Spinal cord (tissue), 9 donors: ENCODE measurements at regions not wholly inside any gene's neighbourhood (a gene's known extent, or its start where the extent isn't known, plus 50 kb on each side); places are given as distances from the start of the nearest gene placed in this dataset.

Experiments
- DNase-seq, 6 donors: peaks; one replicate each; pipeline versions ENCODE4 v3.0.0 to v3.0.0-alpha.2; 2013 to 2015; ENCODE audit warnings: low spot score in 6 of 6, low read depth in 4 of 6
- H3K27ac ChIP-seq: one replicate; pipeline ENCODE4 v1.5.1; 2013; ENCODE audit warnings: low read depth, low read length, control low read depth
- H3K27me3 ChIP-seq: one replicate; pipeline ENCODE4 v1.6.1; 2013; ENCODE audit warnings: low read length; ENCODE audit not compliant: control insufficient read depth, insufficient read depth
- H3K36me3 ChIP-seq: one replicate; pipeline ENCODE4 v1.6.1; 2013; ENCODE audit warnings: low read length; ENCODE audit not compliant: control insufficient read depth, insufficient read depth
- H3K4me1 ChIP-seq: one replicate; pipeline ENCODE4 v1.6.1; 2013; ENCODE audit warnings: low read length; ENCODE audit not compliant: control insufficient read depth, insufficient read depth
- H3K4me3 ChIP-seq: one replicate; pipeline ENCODE4 v1.5.1; 2013; ENCODE audit warnings: low read depth, low read length, control low read depth
- H3K9me3 ChIP-seq: one replicate; pipeline ENCODE4 v1.6.1; 2013; ENCODE audit warnings: low read length; ENCODE audit not compliant: control insufficient read depth, insufficient read depth
- WGBS: methylation state at CpG from one replicate; pipeline ENCODE4 v1.1.5; 2013; ENCODE audit warnings: missing lambda C conversion rate; ENCODE audit not compliant: insufficient coverage; 5-methylcytosine and 5-hydroxymethylcytosine counted together
- donor health status: healthy.

DNA sequence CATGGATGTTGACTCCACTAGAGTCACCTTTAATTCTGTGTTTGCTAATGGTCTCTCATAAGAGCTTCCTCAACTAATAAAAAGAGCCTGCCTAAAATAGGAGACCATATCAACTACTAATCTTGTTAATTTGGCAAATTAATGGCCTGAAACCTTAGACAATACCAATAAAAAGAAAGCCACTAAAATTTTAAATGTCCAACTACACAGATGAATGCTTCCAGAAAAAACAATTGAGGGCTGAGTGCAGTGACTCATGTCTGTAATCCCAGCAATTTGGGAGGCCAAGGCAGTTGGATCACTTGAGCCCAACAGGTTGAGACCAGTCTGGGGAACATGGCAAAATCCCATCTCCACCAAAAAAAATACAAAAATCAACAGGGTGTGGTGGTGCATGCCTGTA is 230.9 kb downstream of the NSUN3 start:
- Histone ChIP-seq H3K4me1 (no peaks in the 10 kb centered on the region), H3K4me3 (no peak overlapping the region), H3K9me3 (no peaks in the 10 kb centered on the region), H3K36me3 (no peaks in the 10 kb centered on the region), H3K27ac (no peak overlapping the region), H3K27me3 (no peaks in the 10 kb centered on the region)
- DNase-seq: no peak

DNA sequence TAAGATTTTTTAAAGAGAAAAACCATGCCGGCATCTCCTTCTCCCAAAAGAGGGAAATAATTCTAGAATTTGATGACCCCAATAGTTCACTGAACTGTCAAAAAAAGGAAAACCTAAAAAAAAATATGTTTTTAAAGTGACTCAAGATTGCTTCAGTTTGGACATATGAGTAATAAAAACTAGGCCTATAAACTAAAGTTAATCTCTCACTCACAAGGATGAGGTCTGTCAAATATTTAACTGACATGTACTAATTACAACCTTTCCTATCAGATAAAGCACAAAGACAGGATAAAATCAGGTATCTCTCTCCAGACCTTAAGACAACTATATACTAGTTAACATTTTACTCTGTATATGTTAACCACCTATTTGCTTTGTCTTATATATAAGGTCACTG is 231.9 kb downstream of the NSUN3 start:
- no peak for DNase-seq

DNA sequence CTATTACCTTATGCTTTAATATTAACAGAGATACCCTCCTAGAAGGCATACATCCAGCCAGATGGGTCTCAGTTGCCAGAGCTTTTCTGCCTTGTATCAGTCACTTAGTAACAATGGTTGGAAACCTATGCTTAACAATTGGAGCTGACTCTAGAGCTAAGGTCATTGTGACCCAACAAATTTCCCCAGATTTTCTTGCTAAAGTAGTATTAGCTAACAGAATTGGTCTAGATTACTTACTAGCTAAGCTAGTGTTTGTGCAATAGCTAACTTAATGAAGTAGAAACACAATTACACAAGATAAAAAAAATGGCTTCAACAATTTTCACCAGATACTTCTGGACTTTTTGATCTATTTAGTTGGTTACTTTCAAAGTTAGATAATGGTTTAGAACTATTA is 236.9 kb downstream of the NSUN3 start:
- Histone ChIP-seq H3K27ac (no peak overlapping the region), H3K27me3 (no peaks in the 10 kb centered on the region), H3K36me3 (no peaks in the 10 kb centered on the region), H3K4me1 (no peaks in the 10 kb centered on the region), H3K9me3 (no peaks in the 10 kb centered on the region), H3K4me3 (no peak overlapping the region)
- DNase-seq: no peak

More for the DNA sequence above, 231.9 kb downstream of the NSUN3 start:
- H3K4me1 ChIP-seq: no peaks in the 10 kb centered on the region
- no CpG with 5 or more reads among the region's 1 CpG for WGBS
- no peaks in the 10 kb centered on the region for H3K9me3 ChIP-seq
- no peaks in the 10 kb centered on the region for H3K27me3 ChIP-seq
- H3K27ac ChIP-seq: no peak overlapping the region
- no peak overlapping the region for H3K4me3 ChIP-seq
- no peaks in the 10 kb centered on the region for H3K36me3 ChIP-seq

DNA sequence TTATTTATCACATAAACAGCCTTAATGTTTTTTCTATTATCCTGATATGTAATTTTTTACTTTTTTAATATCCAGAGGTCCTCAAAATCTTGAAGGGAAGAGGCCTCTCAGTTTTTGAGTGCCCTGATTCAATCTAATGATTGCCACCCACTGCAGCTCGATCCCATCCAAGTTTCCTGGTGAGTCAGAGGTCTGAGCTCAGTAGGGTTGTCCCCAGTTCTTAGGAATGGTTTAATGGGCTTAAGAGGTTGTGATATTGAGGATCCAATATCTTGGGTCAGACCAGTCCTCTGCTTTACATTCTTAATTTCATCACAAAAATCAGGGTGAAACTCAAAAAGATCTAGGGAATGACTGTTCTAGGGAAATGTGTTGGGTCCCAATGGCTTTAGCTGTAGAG is 238.5 kb downstream of the NSUN3 start:
- Histone ChIP-seq H3K27me3 (no peaks in the 10 kb centered on the region), H3K4me1 (no peaks in the 10 kb centered on the region), H3K36me3 (no peaks in the 10 kb centered on the region), H3K9me3 (no peaks in the 10 kb centered on the region), H3K4me3 (no peak overlapping the region), H3K27ac (no peak overlapping the region)
- 100% methylated on average over 1 of the region's 1 CpG for WGBS
- DNase-seq: no peak

DNA sequence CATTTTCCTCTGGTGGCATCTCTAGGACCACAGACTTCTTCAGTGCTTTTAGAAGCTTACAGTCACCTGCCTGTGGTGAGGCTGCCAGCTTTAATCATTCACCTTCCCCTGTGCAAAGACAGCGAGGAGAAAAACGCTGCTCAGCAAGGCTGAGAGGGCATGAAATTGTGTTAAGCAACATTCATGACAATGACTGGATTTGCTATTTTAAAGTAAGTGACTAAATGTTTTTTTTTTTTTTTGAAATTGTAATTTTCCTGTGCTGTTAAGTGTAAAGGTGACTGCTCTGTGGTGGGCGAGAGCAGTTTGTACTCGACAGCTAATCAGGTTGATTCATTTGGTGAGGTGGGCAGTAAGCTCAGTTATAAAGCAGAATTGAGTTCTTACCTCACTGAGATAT is 240.4 kb downstream of the NSUN3 start:
- no peak overlapping the region for H3K4me3 ChIP-seq

DNA sequence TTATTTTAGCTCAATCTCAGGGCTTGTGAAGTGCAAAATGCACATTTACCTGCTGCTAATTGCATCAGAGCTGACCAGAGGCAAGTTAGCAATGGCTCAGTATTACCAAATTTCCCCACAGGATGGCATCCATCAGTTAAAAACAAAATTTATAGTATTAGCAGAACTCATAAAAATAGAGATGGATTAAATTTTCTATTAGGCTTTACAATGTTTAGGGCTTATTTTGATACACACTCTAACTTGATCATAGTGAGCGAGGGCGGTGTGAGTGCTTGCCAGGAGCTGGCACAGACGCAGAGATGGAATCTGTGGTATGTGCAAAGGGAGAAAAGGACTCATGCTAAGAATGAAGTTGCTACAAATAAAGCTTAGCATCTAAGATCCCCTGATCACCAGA is 241.0 kb downstream of the NSUN3 start:
- Histone ChIP-seq H3K27me3 (no peaks in the 10 kb centered on the region), H3K4me3 (no peak overlapping the region), H3K36me3 (no peaks in the 10 kb centered on the region), H3K9me3 (no peaks in the 10 kb centered on the region), H3K27ac (no peak overlapping the region), H3K4me1 (no peaks in the 10 kb centered on the region)
- DNase-seq: peak in 2 of 6 donors; percentile 68 to 78
- WGBS: no CpG with 5 or more reads among the region's 3 CpGs

More for the DNA sequence above, 240.4 kb downstream of the NSUN3 start:
- no CpG with 5 or more reads among the region's 4 CpGs for WGBS
- H3K27ac ChIP-seq: no peak overlapping the region
- H3K4me1 ChIP-seq: no peaks in the 10 kb centered on the region
- H3K27me3 ChIP-seq: no peaks in the 10 kb centered on the region
- DNase-seq: no peak
- no peaks in the 10 kb centered on the region for H3K36me3 ChIP-seq
- no peaks in the 10 kb centered on the region for H3K9me3 ChIP-seq

DNA sequence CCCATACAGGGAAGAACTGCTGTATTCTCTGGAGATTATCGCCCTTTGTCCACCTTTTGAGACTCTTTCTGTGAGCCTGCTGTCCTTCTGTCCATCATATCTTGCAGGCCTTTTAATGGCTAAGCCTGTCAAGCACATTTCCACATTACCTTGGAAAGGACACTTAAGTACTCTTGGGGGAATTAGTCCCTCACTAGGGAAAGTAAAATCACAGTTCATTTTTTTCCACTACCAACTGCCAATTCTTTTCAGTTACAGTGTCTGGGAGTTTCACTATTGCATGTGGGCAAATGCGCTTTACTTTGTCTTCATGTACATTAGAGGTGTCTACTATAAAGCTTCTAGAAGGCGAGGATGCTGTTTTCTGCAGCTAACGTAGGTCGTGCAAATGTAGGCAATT is 242.1 kb downstream of the NSUN3 start:
- Histone ChIP-seq H3K4me1 (no peaks in the 10 kb centered on the region), H3K36me3 (no peaks in the 10 kb centered on the region), H3K9me3 (no peaks in the 10 kb centered on the region), H3K27me3 (no peaks in the 10 kb centered on the region), H3K4me3 (no peak overlapping the region), H3K27ac (no peak overlapping the region)
- WGBS: 100% methylated on average over 1 of the region's 5 CpGs
- peak in 2 of 6 donors; percentile 20 to 28 for DNase-seq

DNA sequence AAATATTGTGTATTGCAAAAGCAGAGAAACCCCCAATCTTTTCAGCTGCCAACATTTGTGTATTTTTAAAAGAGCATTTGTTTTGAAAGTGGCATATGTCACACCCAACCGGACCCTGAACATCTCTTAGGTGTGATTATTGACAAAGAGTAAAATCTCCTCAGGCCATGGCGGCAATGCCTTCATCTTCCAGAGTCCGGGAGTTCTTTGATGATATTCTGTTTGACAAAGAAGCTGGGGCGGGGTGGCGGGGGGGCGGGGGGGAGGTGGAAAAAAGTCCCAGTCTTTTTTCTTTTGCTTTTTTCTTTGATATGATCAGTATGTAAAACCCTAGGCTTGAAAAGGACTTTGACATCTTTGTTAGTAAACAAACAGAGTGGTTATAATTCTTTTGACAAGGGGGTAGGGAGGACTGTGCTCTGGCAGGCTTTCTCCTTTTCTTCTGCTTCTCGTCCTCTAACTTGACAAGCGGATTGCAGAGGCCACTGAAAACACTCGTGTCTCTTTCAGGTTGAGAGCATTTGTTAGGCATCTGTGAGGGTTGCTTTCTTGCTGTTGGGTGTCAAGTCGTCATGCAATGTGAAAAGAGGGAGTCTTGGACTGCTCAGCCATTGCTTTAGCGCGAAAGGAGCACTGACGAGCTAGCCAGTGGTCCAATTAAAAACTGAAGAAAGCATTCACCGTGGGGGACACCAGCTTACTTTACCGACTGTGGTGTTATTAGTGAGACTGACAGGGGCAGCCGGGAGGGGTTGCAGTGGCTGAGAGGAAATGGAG is 243.2 kb downstream of the NSUN3 start:
- DNase-seq: peak in 2 of 6 donors; percentile 16 to 52
- Histone ChIP-seq H3K9me3 (no peaks in the 10 kb centered on the region), H3K27me3 (no peaks in the 10 kb centered on the region), H3K36me3 (no peaks in the 10 kb centered on the region), H3K4me1 (no peaks in the 10 kb centered on the region), H3K27ac (no peak overlapping the region), H3K4me3 (no peak overlapping the region)
- 31% methylated on average over 7 of the region's 16 CpGs for WGBS

DNA sequence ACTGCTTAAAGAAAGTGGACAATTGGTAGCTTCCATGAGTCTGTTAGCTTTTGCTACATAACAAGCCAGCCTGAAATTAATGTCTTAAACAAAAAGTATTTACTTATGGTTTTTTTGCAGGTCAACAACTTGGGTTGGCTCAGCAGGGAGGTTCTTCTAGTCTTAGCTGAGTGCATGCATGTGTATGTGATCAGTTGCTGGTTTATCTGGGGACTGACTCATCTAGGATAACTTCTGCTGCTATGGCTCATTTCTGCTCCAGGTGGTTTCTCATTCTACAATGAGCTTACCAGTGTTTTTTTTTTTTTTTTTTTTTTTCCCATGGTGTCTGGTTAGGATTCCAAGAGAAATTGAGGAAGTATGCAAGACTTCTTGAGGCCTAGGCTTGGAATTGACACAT is 244.7 kb downstream of the NSUN3 start:
- no peak for DNase-seq
- H3K9me3 ChIP-seq: no peaks in the 10 kb centered on the region
- H3K27ac ChIP-seq: no peak overlapping the region
- H3K27me3 ChIP-seq: no peaks in the 10 kb centered on the region
- no peaks in the 10 kb centered on the region for H3K4me1 ChIP-seq
- no peak overlapping the region for H3K4me3 ChIP-seq
- H3K36me3 ChIP-seq: no peaks in the 10 kb centered on the region

DNA sequence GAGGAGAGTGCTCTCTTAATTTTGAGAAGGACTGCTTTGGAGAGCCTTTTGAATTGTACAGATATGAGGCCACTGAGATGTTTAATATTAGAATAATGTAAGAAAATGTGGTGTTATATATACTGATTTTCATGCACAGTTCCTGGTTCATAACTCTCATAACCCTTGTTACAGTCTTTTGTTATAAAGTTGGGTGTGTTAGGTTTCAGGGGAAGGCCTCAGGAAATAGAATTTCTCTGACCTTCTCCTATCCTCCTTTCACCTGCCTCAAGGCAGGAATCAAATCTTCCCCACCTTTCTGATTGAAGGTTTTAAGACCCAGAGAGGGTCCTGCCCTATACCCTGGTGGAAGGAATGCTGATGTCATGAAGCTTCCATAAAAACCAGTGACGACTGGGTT is 245.9 kb downstream of the NSUN3 start:
- Histone ChIP-seq H3K36me3 (no peaks in the 10 kb centered on the region), H3K4me1 (no peaks in the 10 kb centered on the region), H3K9me3 (no peaks in the 10 kb centered on the region), H3K27ac (no peak overlapping the region), H3K4me3 (no peak overlapping the region), H3K27me3 (no peaks in the 10 kb centered on the region)
- no CpG with 5 or more reads among the region's 1 CpG for WGBS
- DNase-seq: no peak
